Kidney (tissue), 13 donors: ENCODE measurements at regions not wholly inside any gene's neighbourhood (a gene's known extent, or its start where the extent isn't known, plus 50 kb on each side); places are given as distances from the start of the nearest gene placed in this dataset.

Experiments
- DNase-seq, 5 donors: peaks; one replicate each; pipeline ENCODE4 v3.0.0-alpha.2; 2013 to 2020
- FAIRE-seq: peaks from 2 replicates; lab custom pipeline; 2012; peaks lifted over from hg19 to GRCh38; lab: Jason Lieb, UNC
- H3K27ac ChIP-seq, 2 donors: one replicate each; pipeline ENCODE4 v1.7.0; 2013; ENCODE audit warnings: low read depth in 2 of 2, low read length in 2 of 2, inconsistent platforms in 1 of 2
- H3K27me3 ChIP-seq: one replicate; pipeline ENCODE4 v1.7.1; 2013; ENCODE audit warnings: low read length, inconsistent platforms; ENCODE audit not compliant: control insufficient read depth, insufficient read depth
- H3K36me3 ChIP-seq, 3 donors: one replicate each; pipeline versions ENCODE4 v1.7.0 to v1.7.1; 2013; ENCODE audit warnings: low read length in 3 of 3, control low read depth in 1 of 3, inconsistent platforms in 1 of 3; ENCODE audit not compliant: insufficient read depth in 3 of 3, control insufficient read depth in 2 of 3
- H3K4me1 ChIP-seq, 3 donors: one replicate each; pipeline versions ENCODE4 v1.7.0 to v1.7.1; 2013; ENCODE audit warnings: low read length in 3 of 3, inconsistent platforms in 1 of 3, low read depth in 1 of 3; ENCODE audit not compliant: control insufficient read depth in 2 of 3, insufficient read depth in 2 of 3
- H3K4me3 ChIP-seq, 3 donors: one replicate each; pipeline versions ENCODE4 v1.7.0 to v1.8.1; 2013; ENCODE audit warnings: low read length in 3 of 3, control low read depth in 1 of 3, inconsistent platforms in 1 of 3
- H3K9ac ChIP-seq, 3 donors: one replicate each; pipeline versions ENCODE4 v1.7.0 to v1.7.1; 2013; ENCODE audit warnings: low read length in 3 of 3, control low read depth in 1 of 3, inconsistent platforms in 1 of 3
- H3K9me3 ChIP-seq, 3 donors: one replicate each; pipeline versions ENCODE4 v1.7.0 to v1.7.1; 2013; ENCODE audit warnings: low read length in 3 of 3, control low read depth in 1 of 3, inconsistent platforms in 1 of 3; ENCODE audit not compliant: control insufficient read depth in 2 of 3, insufficient read depth in 1 of 3
- intact Hi-C: fragments of 100-400 bp; cut with DNase I; formaldehyde crosslinking; loops from one replicate; pipeline ENCODE4 v1.11.1; 2022
- TF ChIP-seq, protein P1 (sequence below): IDR thresholded peaks from 3 replicates; pipeline ENCODE4 v1.5.1; 2012; ENCODE audit warnings: mild to moderate bottlenecking, moderate library complexity, borderline replicate concordance; ENCODE audit not compliant: insufficient read depth; ENCODE audit errors: extremely low read depth
- donor health status: control.
- donor health status: control.
- donor health status: control.
- donor health status: control.
- donor health status: control.
- donor health status: DM: yes; HTN: yes; CAD: no.
- donor health status: Normal renal cell carcinoma (clear cell type).

- Histone ChIP-seq H3K27ac (no peak overlapping the region), H3K9ac (no peak overlapping the region), H3K36me3 (no peaks in the 10 kb centered on the region), H3K9me3 (no peaks in the 10 kb centered on the region), H3K27me3 (no peaks in the 10 kb centered on the region), H3K4me1 (no peaks in the 10 kb centered on the region), H3K4me3 (no peak overlapping the region)
- TF ChIP-seq, protein P1, sequence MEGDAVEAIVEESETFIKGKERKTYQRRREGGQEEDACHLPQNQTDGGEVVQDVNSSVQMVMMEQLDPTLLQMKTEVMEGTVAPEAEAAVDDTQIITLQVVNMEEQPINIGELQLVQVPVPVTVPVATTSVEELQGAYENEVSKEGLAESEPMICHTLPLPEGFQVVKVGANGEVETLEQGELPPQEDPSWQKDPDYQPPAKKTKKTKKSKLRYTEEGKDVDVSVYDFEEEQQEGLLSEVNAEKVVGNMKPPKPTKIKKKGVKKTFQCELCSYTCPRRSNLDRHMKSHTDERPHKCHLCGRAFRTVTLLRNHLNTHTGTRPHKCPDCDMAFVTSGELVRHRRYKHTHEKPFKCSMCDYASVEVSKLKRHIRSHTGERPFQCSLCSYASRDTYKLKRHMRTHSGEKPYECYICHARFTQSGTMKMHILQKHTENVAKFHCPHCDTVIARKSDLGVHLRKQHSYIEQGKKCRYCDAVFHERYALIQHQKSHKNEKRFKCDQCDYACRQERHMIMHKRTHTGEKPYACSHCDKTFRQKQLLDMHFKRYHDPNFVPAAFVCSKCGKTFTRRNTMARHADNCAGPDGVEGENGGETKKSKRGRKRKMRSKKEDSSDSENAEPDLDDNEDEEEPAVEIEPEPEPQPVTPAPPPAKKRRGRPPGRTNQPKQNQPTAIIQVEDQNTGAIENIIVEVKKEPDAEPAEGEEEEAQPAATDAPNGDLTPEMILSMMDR = no peak
- intact Hi-C loops = no loop called here
- FAIRE-seq (no peak), DNase-seq (no peak)
Measured at GRCh38 chr9:20216438-20216837, 405.9 kb downstream of the MLLT3 start.

DNA sequence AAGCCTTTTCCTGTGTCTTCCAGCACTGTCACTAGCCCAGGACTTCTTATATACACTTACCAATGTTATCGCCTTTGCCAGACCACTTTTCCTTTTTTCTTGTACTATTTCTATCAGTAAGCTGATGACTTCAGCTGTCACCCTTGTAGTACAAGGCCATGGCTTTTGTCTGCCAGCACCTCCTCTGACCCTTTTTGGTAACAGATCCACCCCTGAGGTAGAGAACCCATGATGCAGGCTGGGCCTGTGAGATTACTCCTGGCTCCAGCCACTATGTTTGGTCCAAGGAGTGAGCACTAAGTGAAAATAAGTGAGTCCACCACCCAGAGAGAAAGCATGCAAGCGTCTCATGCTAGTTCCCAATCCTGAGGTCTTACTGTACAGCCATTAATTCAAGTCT lies 406.7 kb downstream of the MLLT3 start:
- no peak for FAIRE-seq
- intact Hi-C loops = no loop called here
- TF ChIP-seq, protein P1 = no peak
- no peaks in the 10 kb centered on the region for H3K36me3 ChIP-seq
- DNase-seq = no peak
- H3K4me1 ChIP-seq = no peaks in the 10 kb centered on the region
- no peak overlapping the region for H3K27ac ChIP-seq
- no peaks in the 10 kb centered on the region for H3K9me3 ChIP-seq
- H3K9ac ChIP-seq = no peak overlapping the region
- no peaks in the 10 kb centered on the region for H3K27me3 ChIP-seq
- no peak overlapping the region for H3K4me3 ChIP-seq

- Histone ChIP-seq H3K9me3 (no peaks in the 10 kb centered on the region), H3K4me3 (no peak overlapping the region), H3K27ac (no peak overlapping the region), H3K4me1 (no peaks in the 10 kb centered on the region), H3K9ac (no peak overlapping the region), H3K27me3 (no peaks in the 10 kb centered on the region), H3K36me3 (no peaks in the 10 kb centered on the region)
- intact Hi-C loops = no loop called here
- DNase-seq = no peak
- TF ChIP-seq, protein P1 = no peak
- FAIRE-seq = no peak
Measured at GRCh38 chr9:20212806-20213205, 409.5 kb downstream of the MLLT3 start.
